ENCODE measurements at regions not wholly inside any gene's neighbourhood (a gene's known extent, or its start where the extent isn't known, plus 50 kb on each side); places are given as distances from the start of the nearest gene placed in this dataset.

DNA sequence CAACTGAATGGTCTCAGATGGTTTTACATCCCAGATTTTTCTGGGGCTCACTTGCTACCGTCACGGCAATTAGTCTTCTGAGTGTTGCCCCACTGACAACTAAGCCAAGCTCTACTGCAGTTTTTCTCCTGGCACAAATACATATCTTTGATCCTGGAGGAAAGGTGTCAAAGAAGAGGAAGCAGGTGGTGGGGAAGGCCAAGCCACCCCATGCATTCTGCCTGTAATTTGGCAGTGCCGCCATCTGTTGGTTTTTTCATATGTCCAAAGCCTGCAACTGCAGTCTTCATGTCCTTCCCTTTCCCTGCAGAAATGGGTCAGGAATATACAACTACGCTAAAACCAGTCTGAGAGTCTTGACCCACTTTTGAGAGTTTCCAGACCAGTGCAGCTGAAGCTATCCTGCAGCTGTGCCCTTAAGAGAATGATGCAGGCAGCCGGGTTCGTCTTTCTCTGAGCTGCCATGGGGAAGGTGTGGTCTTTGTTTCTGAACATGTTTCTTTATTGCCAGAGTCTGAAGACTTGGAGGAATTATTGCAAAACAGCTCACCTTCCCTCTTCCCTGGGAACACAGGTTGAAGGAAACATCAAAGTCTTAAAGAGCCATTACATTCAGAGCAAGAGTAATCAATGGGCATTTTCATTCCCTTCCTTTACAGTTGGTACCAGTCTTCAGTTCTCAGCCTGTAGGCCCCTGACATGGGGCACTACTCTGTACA lies 71.8 kb upstream of the ATL2 start:
- DNase-seq (ENCODE audit: low spot score) = no peak

DNA sequence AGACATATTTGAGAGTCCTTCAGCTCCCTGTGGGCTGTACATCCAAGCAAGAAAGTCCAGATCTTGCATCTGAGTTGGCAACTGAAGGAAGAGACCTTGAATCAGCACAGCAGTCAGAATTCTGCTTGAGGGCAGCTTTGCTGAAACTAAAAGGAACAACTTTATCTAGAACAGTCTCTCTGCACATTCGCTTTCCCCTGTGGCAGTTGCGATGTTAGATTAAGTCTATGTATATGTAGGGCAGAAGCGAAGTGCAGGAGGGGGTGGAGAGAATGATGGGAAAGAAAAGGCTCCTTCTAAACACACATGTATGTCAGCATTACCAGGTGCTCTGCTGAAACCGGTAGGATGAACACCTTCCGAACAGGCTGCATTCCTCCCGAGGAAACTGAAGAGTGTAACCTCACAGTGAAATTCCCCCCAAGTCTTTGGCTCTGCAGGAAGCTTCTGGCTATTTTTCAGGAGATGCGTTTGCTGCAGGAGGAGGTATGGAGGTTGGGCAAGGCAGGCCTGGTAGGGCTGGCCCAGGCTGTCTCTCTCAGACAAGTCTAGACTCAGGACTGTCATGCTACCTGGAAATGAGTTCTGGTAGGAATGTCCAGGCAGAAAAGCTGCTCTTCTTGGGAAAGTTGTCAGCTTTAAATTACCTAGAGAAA lies 70.0 kb upstream of the ATL2 start:
- DNase-seq (ENCODE audit: low spot score) = no peak

DNA sequence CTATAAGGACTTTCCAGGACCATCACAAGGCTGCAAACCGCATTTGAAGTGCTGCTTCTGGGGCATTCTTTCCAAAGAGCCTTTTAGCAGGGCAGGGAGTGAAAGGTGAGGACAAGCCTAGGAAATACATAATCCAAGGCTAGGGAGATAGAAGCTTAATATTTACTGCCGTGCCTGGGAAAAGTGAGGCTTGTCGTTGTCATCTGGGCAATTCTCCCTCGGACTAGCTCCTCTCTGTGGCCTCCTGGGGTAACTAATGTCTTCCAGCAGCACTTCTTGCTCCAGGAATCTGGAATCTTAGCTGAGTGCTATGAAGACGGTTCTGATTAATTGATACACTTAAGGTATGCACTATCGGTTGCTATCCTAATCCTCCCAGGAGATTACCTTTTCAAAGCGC lies 69.3 kb upstream of the ATL2 start:
- no peak for DNase-seq (ENCODE audit: low spot score)

DNA sequence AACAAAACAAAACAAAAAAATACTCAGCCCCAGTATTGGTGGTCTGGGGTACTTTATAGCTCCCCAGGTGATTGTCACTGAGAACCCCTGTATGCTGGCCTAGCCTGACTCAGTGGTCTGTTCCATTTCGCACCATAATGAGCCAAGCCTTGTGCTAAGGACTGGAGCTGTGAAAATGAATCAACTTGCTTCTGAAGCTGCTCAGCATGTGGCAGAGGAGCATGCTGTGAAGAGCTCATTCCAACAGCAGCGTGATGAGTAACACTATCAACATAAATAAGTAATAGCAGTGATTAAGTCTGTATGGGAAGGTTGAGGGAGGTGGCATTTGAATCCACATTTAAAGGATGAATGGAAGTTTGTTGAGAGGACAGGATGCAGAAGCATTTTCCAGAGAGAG lies 67.2 kb upstream of the ATL2 start:
- peak; percentile 45 for DNase-seq (ENCODE audit: low spot score)

DNA sequence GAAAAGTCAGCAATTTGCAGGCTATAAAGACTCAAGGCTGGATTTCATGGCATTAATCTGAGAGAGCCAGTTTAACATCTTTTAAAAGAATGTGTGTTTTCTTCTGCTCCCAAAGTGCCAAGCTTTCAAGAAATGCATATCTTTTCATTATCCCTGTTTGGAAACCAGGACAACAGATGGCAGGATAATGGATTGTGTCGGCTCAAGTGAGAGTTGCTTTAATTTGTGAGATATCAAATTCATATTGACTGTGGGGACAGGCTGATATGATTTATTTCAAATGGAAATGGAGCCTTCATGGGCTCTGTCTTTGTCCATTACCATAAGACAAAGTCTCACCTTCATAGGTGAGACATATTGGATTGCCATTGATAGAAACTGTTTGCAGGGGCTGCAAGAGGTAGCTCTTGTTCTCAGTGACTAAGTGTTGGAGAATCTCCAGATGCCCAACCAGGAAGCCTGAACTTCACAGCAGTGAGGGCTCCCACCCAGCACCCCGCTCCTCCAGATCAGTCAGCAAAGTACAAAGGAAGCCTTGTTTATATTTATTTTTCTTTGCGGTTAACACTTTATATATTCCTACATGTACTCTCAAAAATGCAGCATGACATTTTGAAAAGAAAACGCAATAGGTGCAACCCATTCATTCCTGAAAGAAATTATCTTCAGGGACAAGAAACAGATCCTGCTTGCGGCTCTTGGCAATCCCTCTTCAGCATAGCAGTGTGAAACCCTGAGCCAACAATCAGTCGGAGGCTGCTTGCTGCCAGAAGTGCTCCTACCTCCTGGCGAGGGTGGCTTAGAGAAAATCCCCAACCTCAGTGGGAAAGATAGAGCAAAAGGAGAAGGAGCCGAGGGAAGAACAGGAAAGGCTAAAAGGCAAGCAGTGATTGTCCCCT lies 65.8 kb upstream of the ATL2 start:
- DNase-seq (ENCODE audit: low spot score) = peak; percentile 42

DNA sequence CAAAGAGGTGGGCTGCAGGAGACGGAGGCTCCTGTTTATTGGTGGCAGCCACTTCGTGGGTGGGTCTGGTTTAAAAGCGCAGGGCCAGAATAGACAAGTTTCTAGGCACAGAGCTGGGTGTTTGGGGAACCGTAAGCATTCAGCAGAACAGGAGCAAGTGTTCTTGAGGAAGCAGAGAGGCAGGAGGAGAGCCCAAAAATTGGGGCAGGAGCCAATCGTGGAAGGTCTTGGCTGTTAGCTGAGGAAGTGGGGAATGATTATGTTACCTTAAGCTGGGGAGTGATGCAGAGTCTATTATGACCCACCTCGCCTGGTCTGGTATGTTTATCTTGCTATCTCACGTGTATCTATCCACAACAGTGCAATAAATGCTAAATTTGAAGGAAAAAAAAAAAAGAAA lies 64.3 kb upstream of the ATL2 start:
- DNase-seq (ENCODE audit: low spot score) = no peak

DNA sequence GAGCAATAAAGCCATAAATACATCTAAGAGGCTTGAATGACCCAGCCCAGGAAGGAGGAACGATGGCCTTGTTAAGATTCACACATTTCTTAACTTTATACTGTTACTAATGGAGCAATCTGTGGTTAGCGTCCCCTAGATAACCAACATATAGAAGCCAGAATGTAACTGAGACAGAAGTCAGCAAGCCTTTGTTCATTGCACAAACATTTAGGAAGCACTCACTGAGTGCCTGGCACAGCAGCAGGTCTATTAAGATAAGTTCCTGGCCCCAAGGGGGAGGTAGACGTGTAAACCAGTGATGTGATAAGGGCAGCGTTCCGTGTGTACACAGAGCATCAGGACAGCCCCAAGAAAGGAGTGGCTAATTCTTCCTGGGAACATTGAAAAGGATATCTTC lies 63.6 kb upstream of the ATL2 start:
- DNase-seq (ENCODE audit: low spot score) = no peak

DNA sequence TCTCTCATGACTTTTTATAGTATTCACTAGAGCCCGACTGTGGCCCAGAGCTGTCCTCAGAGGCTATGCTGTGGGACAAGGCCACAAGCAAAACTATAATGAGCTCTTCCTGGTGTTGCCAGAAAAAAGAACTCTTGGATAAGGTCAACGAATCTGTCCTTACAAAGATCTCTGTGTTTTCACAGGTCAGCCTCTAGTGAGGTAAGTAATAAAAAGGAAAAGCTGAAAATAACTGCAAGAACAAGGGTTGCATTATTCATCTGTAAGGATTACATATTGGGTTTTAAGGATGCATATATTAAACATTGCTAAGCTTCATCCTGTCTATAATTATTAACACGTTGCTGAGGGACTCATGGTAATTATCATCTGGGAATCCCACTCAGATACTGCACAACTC lies 62.8 kb upstream of the ATL2 start:
- DNase-seq (ENCODE audit: low spot score) = no peak

DNA sequence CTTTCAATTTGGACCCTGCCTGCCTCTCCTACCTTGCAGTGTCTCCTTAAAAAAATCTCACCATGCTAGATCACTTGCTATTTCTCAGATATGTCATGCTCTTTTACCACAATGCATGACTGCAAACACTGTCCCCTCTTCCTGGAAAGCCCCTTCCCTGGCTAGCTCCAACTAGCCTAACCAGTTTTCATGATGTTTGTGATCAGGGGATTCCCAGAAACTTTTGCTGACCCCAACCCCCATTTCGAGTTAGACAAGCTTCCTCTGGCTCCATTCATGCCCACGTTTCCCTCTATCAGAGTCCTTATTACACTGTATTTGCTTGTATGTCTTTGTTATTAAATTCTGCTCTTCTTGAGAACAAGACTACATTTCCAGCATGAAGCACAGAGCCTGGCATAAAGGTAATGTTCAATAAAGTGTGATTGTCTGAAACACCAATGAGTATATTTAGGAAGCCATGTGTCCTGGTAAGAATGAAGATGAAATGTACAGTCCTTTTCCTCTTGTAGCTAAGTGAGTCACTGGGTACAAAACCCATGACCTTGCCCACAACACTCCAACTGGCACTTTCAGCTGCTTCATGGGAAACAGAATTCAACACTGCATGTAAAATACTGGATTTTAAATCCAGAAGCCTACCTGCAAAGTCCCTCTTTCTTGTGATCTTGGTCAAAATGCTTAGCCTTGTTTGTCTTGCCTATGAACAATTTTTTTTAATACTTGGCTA lies 62.0 kb upstream of the ATL2 start:
- no peak for DNase-seq (ENCODE audit: low spot score)

DNA sequence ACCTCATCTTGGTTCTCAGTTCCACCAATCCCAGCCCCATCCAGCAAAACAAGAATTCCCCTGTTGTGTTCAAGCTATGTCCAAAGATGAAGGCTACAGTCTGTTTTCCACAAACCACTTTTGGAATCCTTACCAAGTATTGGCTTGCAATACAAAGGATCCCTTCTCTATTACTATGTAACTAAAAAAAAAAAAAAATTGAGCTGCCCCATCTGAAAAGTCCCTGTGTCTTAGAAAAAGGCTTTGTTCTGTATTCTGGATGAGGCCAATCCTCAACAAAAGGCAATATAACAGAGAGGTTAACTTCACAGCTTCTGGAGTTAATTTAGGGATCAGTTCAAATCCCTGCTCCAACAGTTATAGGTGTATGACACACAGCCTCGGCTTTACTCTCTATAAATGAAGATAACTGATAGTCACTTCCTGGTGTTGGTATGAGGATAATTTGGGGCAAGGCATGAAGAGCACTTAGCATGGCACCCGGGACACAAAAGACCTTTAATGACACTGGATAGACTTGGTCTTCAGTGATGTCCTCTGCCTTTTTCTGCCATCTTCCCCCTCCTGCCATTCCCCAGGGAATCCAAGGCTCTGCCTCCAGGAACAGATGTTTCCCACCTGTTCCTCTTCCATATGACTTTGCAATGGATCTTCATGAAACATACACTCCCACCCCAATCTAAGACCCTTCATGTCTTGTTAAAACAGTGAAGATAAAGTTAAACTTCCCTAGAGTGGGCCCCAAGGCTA lies 61.2 kb upstream of the ATL2 start:
- no peak for DNase-seq (ENCODE audit: low spot score)

DNA sequence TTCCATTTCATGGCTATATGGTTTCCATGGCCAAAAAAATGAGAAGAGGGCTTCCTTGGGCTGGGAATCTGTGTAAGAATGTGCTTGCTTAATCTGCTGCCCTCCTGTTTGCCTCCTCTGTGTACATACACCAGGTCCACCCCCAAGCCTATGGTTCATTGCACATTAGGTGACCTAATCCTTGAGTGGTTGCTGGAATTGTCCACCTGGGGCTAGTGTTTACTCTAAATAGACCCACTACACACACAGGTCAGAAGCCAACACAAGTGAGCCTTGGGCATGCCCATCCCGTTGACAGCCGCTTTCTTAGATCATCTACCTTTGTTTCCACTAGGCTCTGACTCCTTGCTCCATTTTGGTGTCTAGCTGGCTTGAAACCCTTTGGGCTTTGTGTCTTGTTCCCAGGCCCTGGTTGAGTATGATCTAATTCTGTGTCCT lies 59.2 kb upstream of the ATL2 start:
- DNase-seq (ENCODE audit: low spot score) = no peak

DNA sequence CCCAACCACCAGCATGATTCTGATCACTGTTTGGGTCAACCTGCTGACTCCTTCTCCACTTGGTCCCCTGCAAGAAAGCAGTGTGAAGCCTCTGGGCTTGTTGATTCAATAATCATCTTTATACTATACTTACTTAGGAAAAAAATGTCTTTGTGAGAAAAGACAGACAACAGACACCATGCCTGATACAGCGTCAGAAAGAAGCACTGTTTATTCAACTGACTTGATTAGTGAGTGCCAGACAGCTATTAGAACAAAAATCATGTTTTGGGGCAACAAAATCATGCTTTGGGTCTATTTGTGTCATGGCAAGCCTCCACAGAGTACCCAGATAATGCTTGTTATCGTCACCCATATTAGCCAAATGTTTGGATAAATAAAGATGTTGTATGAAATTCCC lies 58.7 kb upstream of the ATL2 start:
- no peak for DNase-seq (ENCODE audit: low spot score)

DNA sequence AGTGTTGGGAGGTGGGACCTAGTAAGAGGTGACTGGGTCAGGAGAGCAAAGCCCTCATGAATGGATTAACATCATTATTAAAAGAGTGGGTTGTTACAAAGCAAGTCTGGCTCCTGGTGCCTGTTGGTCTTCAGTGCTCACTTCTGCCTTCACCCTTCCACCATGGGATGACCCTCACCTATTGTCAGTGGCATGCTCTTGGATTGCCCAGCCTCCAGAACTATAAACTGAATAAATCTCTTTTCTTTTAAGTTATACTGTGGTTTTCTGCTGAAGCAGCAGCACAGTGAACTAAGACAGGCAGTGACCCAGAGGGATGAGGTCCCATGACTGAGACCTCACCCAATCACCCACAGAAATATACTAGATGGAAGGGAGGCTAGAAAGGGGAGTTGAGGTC lies 57.5 kb upstream of the ATL2 start:
- no peak for DNase-seq (ENCODE audit: low spot score)

DNA sequence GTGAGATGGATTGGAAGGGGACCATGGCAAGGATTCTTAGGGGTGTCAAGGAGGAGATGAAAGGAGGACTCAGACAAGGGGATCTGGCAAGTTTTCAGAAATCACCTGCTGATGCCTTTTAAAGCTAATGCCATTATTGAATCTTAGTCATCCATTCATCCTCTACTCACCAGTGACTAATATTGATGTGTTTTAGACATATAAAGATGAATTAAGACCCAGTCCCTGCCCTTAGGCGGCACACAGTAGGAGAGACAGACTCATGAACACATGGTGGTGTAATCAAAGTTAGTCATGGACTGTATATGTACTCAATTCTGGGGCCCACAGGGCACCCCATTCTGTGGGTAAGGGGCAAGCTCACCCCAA lies 56.5 kb upstream of the ATL2 start:
- no peak for DNase-seq (ENCODE audit: low spot score)

DNA sequence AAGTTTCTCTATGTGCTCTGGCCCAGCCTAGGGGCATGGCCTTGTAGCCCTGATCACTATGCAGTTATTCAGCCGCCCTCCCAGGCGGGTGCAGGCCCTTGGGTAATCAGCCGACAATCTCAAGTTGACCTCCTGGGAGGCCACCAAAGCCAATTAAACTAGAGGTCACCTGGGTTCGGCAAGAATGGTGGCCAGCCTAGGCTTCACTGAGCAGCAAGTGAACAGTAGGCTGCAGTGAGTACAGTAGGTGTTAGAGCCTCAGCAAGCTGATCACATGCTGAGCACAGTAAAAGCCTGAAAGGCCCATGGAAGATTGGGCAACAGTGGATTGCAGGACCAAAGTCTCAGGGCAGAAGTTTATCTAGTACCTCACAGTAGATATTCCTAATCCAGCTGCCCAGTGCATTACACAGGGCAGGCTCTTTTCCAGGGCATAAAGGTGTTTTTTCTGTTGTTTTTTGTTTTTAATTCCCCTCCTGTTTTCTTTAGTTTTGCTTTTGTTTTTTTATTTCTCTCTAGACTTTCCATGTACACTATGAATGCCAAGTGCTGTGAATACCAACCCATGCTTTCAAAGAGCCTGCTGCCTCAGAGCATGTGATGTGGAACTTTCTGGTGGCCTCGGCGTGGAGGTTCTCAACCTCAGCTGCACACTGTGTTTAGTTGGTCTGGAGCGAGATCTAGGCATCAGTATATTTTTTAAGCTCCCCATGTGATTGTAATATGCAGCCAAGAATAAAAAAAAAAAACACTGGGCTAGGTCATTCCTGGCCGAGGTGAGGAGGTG lies 55.9 kb upstream of the ATL2 start:
- DNase-seq (ENCODE audit: low spot score) = no peak

DNA sequence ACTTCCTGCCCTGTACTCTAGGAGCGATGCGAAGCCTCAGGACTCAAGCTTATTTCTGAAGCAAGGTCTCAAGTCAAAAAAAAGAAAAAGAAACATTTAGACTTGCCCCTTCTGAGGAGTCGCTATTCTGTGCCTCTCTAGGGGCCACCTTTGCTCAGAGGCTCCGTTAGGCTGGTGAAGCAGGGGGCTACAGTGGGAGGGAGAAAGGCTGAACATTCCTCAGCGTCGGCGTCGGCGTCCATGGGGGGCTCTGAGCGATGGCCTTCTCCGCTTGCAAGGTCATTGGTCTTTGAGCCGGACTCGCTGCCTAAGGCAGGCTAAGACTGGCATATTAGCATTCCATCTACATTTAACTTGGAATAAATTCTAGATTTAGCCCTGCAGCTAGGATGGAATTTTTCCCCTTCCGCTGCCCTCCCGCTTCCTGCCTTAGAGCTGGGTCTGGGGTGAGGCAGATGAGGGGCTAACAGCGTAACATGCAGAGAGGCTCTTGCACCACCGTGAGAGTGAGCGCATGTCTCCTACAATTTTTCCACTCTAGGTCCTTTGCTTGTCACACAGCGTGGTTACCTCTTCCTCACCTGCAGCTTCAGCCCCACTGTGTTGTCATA lies 53.6 kb upstream of the ATL2 start:
- DNase-seq (ENCODE audit: low spot score) = no peak

DNA sequence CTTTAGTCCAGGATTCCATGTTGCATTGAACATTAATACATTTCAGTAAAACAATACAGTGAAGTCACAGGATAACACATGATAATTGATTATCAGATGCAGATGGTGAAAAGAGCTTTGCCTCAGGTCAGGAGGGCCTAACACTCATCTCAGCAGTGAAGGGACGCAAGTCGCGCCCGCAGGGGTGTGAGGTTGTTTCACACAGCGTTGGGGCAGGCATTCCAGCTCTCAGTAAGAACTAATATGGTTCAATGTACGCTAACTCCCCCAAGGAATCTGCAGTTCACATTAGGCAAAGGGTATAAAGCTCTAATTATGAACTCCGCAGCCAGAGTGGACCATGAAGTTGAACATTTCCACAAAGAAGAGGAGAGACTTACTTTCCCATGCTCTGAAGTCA lies 53.1 kb upstream of the ATL2 start:
- no peak for DNase-seq (ENCODE audit: low spot score)

DNA sequence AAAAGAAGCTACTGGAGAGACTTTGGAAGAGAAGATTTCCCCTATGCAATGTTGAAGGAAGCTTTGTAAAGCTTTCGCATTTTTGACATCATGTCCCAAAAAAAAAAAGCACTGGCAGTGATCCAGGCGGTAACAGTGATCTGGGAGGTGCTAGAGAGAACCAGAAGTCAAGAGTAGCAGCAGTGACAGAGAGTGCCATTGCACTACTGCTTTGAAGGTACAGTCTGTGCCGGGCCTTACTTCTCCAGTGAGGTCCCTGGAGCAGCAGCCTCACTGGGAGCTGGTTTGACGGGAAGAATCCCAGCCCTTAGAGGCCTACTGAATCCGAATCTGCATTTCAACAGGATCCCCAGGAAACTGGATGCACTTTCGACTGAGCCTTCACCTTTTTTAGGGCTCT lies 50.9 kb upstream of the ATL2 start:
- DNase-seq (ENCODE audit: low spot score) = no peak

DNA sequence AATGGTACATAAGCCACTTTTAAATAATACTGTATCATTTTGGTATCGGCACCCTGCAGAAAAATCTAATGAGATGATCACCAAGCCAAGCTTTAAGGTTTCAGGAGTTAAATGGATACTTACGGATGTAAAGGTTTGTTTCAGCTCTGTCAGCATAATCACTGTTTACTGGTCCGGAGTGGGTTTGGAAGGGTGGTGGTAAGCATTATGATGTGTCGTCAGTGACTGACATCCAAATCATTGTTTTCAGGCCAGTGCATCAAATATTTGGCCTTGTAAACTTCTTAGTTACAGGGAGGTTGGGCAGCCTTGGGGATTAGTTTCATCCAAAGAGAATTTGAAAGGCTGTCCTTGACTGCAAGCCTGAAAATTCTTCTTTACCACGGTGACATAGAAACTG lies 50.0 kb upstream of the ATL2 start:
- DNase-seq (ENCODE audit: low spot score) = no peak

Data from Ammon's horn (tissue), 1 donor.